ENCODE measurements at regions not wholly inside any gene's neighbourhood (a gene's known extent, or its start where the extent isn't known, plus 50 kb on each side); places are given as distances from the start of the nearest gene placed in this dataset.

- no peak for ATAC-seq
- TF ChIP-seq BCL3 (IDR thresholded peaks at IDR 0.05) (no peak), EHMT2 (IDR thresholded peaks at IDR 0.05; ENCODE audit: low read depth) (no peak), MYC (IDR thresholded peaks at IDR 0.05; ENCODE audit: borderline replicate concordance, low read length) (no peak), EHF (CRISPR knock-in tag; IDR thresholded peaks at IDR 0.05) (no peak), TP53 (CRISPR knock-in tag; IDR thresholded peaks at IDR 0.05) (no peak), ESRRA (IDR thresholded peaks at IDR 0.05; ENCODE audit: borderline replicate concordance, low read length) (no peak), CBX8 (IDR thresholded peaks at IDR 0.05) (no peak), JUN (IDR thresholded peaks at IDR 0.05) (no peak), SMC3 (IDR thresholded peaks at IDR 0.05) (no peak), MAFK (IDR thresholded peaks at IDR 0.05; ENCODE audit: partially characterized antibody) (no peak), USF2 (IDR thresholded peaks at IDR 0.05) (no peak)
- H3K4me2 ChIP-seq = no peak overlapping the region
- CTCF ChIA-PET = no interaction called here
- no peak overlapping the region for H3K4me3 ChIP-seq
- no peaks in the 10 kb centered on the region for H3K9me3 ChIP-seq
- POLR2A ChIA-PET = no interaction called here
- H3K4me1 ChIP-seq = no peaks in the 10 kb centered on the region
- FAIRE-seq = no peak
- 31% methylated on average over 1 of the region's 1 CpG for WGBS (ENCODE audit: missing lambda C conversion rate)
- no peak for DNase-seq (ENCODE audit: low read depth in 1 of 2, low spot score in 1 of 2)
- H3K27ac ChIP-seq = no peak overlapping the region
These were observed 804.5 kb downstream of the NR4A2 start for GRCh38 chr2:155528034-155528433.

GRCh38 chr2:155525199-155525598, 807.3 kb downstream of the NR4A2 start:
- no peak for ATAC-seq
- no peak for FAIRE-seq
- POLR2A ChIA-PET = no interaction called here

More at GRCh38 chr2:155525199-155525598, 807.3 kb downstream of the NR4A2 start:
- no peak for DNase-seq (ENCODE audit: low read depth in 1 of 2, low spot score in 1 of 2)
- Histone ChIP-seq H3K4me3 (no peak overlapping the region), H3K4me1 (no peaks in the 10 kb centered on the region), H3K4me2 (no peak overlapping the region), H3K27ac (no peak overlapping the region), H3K9me3 (no peaks in the 10 kb centered on the region)
- TF ChIP-seq KDM1A (IDR thresholded peaks at IDR 0.05; ENCODE audit: low read depth) (no peak), HEYL (CRISPR knock-in tag; IDR thresholded peaks at IDR 0.05) (no peak), E2F6 (IDR thresholded peaks at IDR 0.05; ENCODE audit: borderline replicate concordance, low read depth) (no peak), ESRRA (IDR thresholded peaks at IDR 0.05; ENCODE audit: borderline replicate concordance, low read length) (no peak), MYC (IDR thresholded peaks at IDR 0.05; ENCODE audit: borderline replicate concordance, low read length) (no peak), REST (IDR thresholded peaks at IDR 0.05) (no peak), BHLHE40 (IDR thresholded peaks at IDR 0.05; ENCODE audit: low read depth, low read length) (no peak), FOSB (CRISPR knock-in tag; IDR thresholded peaks at IDR 0.05) (no peak), CEBPB (IDR thresholded peaks at IDR 0.05) (no peak), CTCF (IDR thresholded peaks at IDR 0.05) (no peak), FOXS1 (CRISPR knock-in tag; IDR thresholded peaks at IDR 0.05) (no peak)
- 57% methylated on average over 4 of the region's 4 CpGs for WGBS (ENCODE audit: missing lambda C conversion rate)
- CTCF ChIA-PET = interaction anchor here (0.8 kb wide), 1 partner anchor 26 kb away, joined by 3 read pairs; no protein-coding TSS in a partner anchor

Measured in A549 (cell line).